Heart left ventricle (tissue), 16 donors: ENCODE measurements at regions not wholly inside any gene's neighbourhood (a gene's known extent, or its start where the extent isn't known, plus 50 kb on each side); places are given as distances from the start of the nearest gene placed in this dataset.
"Not testable (repeated sequence)": the region's sequence is repeated elsewhere in the genome, so short reads cannot be mapped to it uniquely, and the experiment has no call there.

ENCODE experiments used
- ATAC-seq, 4 donors: fragments of 200-7000 bp; cut with Tn5 transposase; one replicate each; pipeline ENCODE4 v1.9.1; 2020 to 2022; ENCODE audit warnings: moderate library complexity in 4 of 4, mild to moderate bottlenecking in 3 of 4, moderate number of reproducible peaks in 1 of 4
- DNase-seq, 5 donors: peaks; one replicate each; pipeline ENCODE4 v3.0.0-alpha.2; 2020
- H3K27ac ChIP-seq, 12 donors: fragments of 200-600 bp; sonication (generic) in 4 of 12; one replicate each; pipeline versions ENCODE4 v1.5.0 to v1.8.0; 2016 to 2022; ENCODE audit warnings: mild to moderate bottlenecking in 2 of 12
- H3K27me3 ChIP-seq, 9 donors: fragments of 200-600 bp; sonication (generic) in 2 of 9; one replicate each; pipeline versions ENCODE4 v1.5.1 to v1.8.0; 2016 to 2022; ENCODE audit warnings: mild to moderate bottlenecking in 3 of 9
- H3K36me3 ChIP-seq, 9 donors: fragments of 200-600 bp; sonication (generic) in 2 of 9; one replicate each; pipeline versions ENCODE4 v1.5.0 to v1.8.0; 2018 to 2022; ENCODE audit warnings: mild to moderate bottlenecking in 2 of 9
- H3K4me1 ChIP-seq, 12 donors: fragments of 200-600 bp; sonication (generic) in 4 of 12; one replicate each; pipeline versions ENCODE4 v1.5.0 to v1.8.0; 2016 to 2022; ENCODE audit warnings: mild to moderate bottlenecking in 3 of 12
- H3K4me3 ChIP-seq, 12 donors: fragments of 200-600 bp; sonication (generic) in 4 of 12; one replicate each; pipeline versions ENCODE4 v1.5.0 to v1.8.0; 2017 to 2022; ENCODE audit warnings: mild to moderate bottlenecking in 9 of 12, moderate library complexity in 4 of 12
- H3K9me3 ChIP-seq, 12 donors: fragments of 200-600 bp; sonication (generic) in 4 of 12; one replicate each; pipeline versions ENCODE4 v1.5.0 to v1.8.0; 2016 to 2022; ENCODE audit warnings: mild to moderate bottlenecking in 1 of 12
- POLR2A ChIP-seq, 2 donors: fragments of 450-650 bp; IDR thresholded peaks; one replicate each; pipeline ENCODE4 v1.6.1; 2017; ENCODE audit warnings: antibody characterized with exemption in 2 of 2, mild to moderate bottlenecking in 2 of 2, moderate library complexity in 2 of 2
- WGBS, 4 donors: extraction: QIAGEN DNeasy Blood & Tissue Kit in 2 of 4; methylation state at CpG; one replicate each; pipeline versions ENCODE4 v1.1.5 to v1.1.7; 2013 to 2018; 5-methylcytosine and 5-hydroxymethylcytosine counted together
- intact Hi-C, 10 donors: fragments of 100-400 bp; cut with DNase I; formaldehyde crosslinking; loops; one replicate each; pipeline versions ENCODE4 v1.11.1 to v1.14.2; 2022
- TF ChIP-seq, protein P1 (sequence below), 12 donors: fragments of 200-600 bp; sonication (generic) in 4 of 12; IDR thresholded peaks; one replicate each; pipeline versions ENCODE4 v1.5.0 to v1.8.0; 2018 to 2022; ENCODE audit warnings: antibody characterized with exemption in 12 of 12, mild to moderate bottlenecking in 5 of 12
- donor health status: ischemic (EF 13 %, LVEDD 7.1; RV severe dilation, severe dysfunction).
- donor health status: healthy with polysubstance abuse.
- donor health status: DM: no; HTN: yes; CAD: no.
- donor health status: DM: no; HTN: no; CAD: no.
- donor health status: ischemic (EF 25% LVEDD 6.9; RV normal size, moderate dysfunction).
- donor health status: ischemic (EF 25% LVEDD 5.7; RV mildly dilated, moderate dysfunction).
- donor health status: healthy.
- donor health status: DM: yes; HTN: yes; CAD: no.
- donor health status: ischemic (EF 35%, LVEDD 5.7; RV mildly dilated, moderate dysfunction).
- donor health status: nonischemic (EF 11% LVEDD 7.7; RV severe dilation, severe dysfunction).
- donor health status: DM: yes; HTN: yes; CAD: no.
- donor health status: PGD.
- donor health status: ischemic (EF 29% LVEDD 5.4; RV normal size, mild dysfunction).
- donor health status: nonischemic (EF 23%, LVEDD 6.1; RV moderate dilation, normal function).

DNA sequence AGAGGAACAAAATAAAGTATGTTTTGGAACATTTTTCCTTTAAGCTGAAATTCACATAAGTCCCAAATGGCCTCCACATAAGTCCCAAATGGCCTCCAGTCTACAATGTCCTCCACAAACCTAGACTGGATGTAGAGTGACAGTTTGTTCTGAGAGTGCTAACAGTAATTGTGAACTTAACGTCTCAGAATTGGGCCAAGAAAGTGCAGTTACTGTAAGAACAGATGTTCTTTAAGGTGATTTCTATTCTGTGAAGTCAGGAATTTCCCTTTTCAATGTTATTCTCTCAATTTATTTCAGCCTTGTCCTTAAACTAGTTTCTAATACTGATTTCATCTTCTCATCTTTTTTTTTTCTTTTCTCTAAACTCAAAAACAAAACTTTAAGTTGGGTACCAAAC lies 188.7 kb upstream of the SEMA3E start:
- Histone ChIP-seq H3K4me1 (no peaks in the 10 kb centered on the region), H3K27ac (no peak overlapping the region), H3K36me3 (no peaks in the 10 kb centered on the region), H3K4me3 (no peak overlapping the region), H3K9me3 (no peaks in the 10 kb centered on the region), H3K27me3 (no peaks in the 10 kb centered on the region)
- no peak for ATAC-seq
- TF ChIP-seq, protein P1, sequence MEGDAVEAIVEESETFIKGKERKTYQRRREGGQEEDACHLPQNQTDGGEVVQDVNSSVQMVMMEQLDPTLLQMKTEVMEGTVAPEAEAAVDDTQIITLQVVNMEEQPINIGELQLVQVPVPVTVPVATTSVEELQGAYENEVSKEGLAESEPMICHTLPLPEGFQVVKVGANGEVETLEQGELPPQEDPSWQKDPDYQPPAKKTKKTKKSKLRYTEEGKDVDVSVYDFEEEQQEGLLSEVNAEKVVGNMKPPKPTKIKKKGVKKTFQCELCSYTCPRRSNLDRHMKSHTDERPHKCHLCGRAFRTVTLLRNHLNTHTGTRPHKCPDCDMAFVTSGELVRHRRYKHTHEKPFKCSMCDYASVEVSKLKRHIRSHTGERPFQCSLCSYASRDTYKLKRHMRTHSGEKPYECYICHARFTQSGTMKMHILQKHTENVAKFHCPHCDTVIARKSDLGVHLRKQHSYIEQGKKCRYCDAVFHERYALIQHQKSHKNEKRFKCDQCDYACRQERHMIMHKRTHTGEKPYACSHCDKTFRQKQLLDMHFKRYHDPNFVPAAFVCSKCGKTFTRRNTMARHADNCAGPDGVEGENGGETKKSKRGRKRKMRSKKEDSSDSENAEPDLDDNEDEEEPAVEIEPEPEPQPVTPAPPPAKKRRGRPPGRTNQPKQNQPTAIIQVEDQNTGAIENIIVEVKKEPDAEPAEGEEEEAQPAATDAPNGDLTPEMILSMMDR (IDR thresholded peaks at IDR 0.05) = no peak
- TF ChIP-seq POLR2A (IDR thresholded peaks at IDR 0.05) = no peak
- intact Hi-C loops = no loop called here
- WGBS, 4 donors = 57 to 84% (median 67%) methylated on average over 1 of the region's 1 CpG
- DNase-seq = no peak

DNA sequence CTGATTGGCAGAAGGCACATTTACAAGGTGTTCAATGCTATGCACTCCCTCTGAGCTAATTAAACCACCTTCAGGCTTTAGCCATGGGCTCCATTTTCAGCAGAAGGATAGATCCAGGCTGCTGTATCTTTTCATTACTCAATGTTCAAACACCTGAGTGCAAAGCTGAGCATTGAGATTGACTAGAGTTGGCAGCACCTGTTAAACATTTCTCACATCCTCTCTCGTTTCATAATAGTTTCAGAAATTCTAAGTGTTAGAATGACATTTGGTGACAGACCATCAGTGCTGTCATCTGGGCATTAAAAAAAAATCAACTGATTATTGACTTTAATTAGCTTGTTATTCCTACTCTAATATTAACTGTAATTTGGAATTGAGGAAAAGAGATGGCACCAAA lies 187.1 kb upstream of the SEMA3E start:
- Histone ChIP-seq H3K27me3 (no peaks in the 10 kb centered on the region), H3K27ac (no peak overlapping the region), H3K4me1 (no peaks in the 10 kb centered on the region), H3K36me3 (no peaks in the 10 kb centered on the region), H3K9me3 (no peaks in the 10 kb centered on the region), H3K4me3 (no peak overlapping the region)
- WGBS, 4 donors = 60 to 66% (median 63%) methylated on average over 1 of the region's 1 CpG
- no peak for TF ChIP-seq POLR2A (IDR thresholded peaks at IDR 0.05)
- TF ChIP-seq, protein P1 (IDR thresholded peaks at IDR 0.05) = no peak
- no peak for DNase-seq
- ATAC-seq = no peak
- intact Hi-C loops = no loop called here

DNA sequence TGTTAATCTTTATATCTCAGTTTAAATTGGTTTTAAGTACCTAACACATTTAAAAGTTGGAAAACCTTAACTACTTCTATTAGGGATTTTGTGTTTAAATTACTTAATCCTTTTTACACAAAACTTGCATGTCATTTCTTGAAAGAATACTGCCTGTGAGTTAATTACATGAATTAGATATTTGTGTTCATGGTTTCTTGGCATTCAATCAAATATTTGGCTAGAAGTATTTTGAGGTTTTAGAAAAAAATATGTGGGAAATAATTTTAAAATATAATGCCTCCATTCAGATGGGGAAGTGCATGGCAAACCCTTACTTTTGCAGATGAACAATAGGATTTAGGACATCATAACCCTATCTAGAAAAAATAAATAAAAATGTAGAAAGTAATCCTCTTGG lies 186.5 kb upstream of the SEMA3E start:
- Histone ChIP-seq H3K9me3 (no peaks in the 10 kb centered on the region), H3K4me3 (no peak overlapping the region), H3K36me3 (no peaks in the 10 kb centered on the region), H3K27me3 (no peaks in the 10 kb centered on the region), H3K27ac (no peak overlapping the region), H3K4me1 (no peaks in the 10 kb centered on the region)
- TF ChIP-seq POLR2A (IDR thresholded peaks at IDR 0.05) = no peak
- no peak for DNase-seq
- ATAC-seq = no peak
- intact Hi-C loops = no loop called here

DNA sequence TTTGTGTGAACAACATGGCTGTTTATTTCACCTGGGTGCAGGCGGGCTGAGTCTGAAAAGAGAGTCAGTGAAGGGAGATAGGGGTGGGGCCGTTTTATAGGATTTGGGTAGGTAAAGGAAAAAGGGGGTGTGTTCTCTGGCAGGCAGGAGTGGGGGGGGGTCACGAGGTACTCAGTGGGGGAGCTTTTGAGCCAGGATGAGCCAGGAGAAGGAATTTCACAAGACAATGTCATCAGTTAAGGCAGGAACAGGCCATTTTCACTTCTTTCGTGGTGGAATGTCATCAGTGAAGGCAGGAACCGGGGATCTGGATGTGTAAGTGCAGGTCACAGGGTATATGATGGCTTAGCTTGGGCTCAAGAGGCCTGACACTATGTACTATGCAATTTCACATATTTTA lies 184.8 kb upstream of the SEMA3E start:
- H3K27me3 ChIP-seq, H3K9me3 ChIP-seq, ATAC-seq, H3K4me1 ChIP-seq, H3K4me3 ChIP-seq, intact Hi-C loops, H3K36me3 ChIP-seq, DNase-seq, H3K27ac ChIP-seq: not testable (repeated sequence)
- 42 to 58% (median 50%) methylated on average over 5 of the region's 5 CpGs for WGBS, 4 donors

DNA sequence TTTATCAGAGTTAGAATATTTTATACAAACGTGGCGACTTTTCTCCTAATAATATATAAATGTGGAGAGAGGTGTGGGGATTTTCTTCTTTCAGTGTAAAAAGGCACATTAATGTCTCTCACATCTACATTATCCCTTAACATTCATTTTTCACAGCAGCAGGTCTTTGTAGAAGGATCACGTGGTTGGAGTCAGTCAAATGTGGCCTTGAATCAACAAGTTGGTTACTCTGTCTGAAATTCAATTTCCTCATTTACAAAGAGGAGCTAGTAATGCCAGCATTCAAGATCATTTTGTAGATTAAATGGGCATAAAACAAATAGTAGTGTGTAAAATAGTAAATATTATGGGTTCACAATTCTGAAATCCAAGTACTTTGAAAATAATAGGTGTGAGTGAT lies 183.1 kb upstream of the SEMA3E start:
- Histone ChIP-seq H3K27ac (no peak overlapping the region), H3K36me3 (no peaks in the 10 kb centered on the region), H3K4me3 (no peak overlapping the region), H3K4me1 (no peaks in the 10 kb centered on the region), H3K27me3 (no peaks in the 10 kb centered on the region), H3K9me3 (no peaks in the 10 kb centered on the region)
- intact Hi-C loops = no loop called here
- no peak for ATAC-seq
- no peak for TF ChIP-seq POLR2A (IDR thresholded peaks at IDR 0.05)
- TF ChIP-seq, protein P1 (IDR thresholded peaks at IDR 0.05) = no peak
- WGBS, 4 donors = 53 to 64% (median 56%) methylated on average over 3 of the region's 3 CpGs
- no peak for DNase-seq
